AG09309 (cell line): ENCODE measurements at regions not wholly inside any gene's neighbourhood (a gene's known extent, or its start where the extent isn't known, plus 50 kb on each side); places are given as distances from the start of the nearest gene placed in this dataset.

ENCODE experiments used
- DNase-seq: peaks from one replicate; pipeline ENCODE4 v3.0.0-alpha.2; 2010; ENCODE audit warnings: low read depth
- H3K4me3 ChIP-seq: 2 replicates; pipeline ENCODE4 v1.5.1; 2011; ENCODE audit warnings: mild to moderate bottlenecking, low read depth, low read length, moderate library complexity; ENCODE audit not compliant: control insufficient read depth
- TF ChIP-seq, protein P1 (sequence below): IDR thresholded peaks from 2 replicates; pipeline ENCODE4 v1.5.1; 2011; ENCODE audit warnings: mild to moderate bottlenecking, low read depth, low read length, inconsistent platforms; ENCODE audit not compliant: insufficient read depth, control insufficient read depth; ENCODE audit errors: missing control alignments

DNA sequence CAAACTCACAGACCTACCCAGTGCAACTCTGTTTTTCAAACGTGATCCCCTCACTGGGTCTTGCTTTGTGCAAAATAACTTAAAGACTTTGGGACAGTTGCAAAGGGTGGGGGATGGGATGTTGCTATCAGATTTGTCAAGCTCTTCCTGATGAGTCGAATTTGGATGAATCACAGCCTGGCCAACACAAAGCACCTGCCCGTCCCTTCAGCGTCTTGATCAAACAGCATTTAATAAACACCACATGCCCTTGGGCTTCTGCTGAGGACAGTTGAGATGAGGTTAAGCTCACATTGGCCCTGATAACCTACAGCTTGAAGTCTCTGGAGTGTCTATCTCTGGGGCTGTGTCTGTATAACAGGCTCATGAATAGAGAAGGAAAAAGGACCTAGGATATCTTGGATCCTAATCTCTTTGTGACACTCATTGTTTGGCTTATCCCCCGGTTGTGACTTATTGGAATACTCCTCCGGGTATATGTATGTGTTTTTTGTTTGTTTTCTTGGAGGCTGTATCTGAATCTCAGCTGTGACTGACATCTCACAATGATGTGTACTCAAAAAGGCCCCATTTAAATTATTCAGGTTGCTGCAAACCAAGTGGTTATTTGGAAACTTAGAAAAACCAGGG, 132.6 kb upstream of the NAMPT start:
- DNase-seq, result no peak
- TF ChIP-seq, protein P1, sequence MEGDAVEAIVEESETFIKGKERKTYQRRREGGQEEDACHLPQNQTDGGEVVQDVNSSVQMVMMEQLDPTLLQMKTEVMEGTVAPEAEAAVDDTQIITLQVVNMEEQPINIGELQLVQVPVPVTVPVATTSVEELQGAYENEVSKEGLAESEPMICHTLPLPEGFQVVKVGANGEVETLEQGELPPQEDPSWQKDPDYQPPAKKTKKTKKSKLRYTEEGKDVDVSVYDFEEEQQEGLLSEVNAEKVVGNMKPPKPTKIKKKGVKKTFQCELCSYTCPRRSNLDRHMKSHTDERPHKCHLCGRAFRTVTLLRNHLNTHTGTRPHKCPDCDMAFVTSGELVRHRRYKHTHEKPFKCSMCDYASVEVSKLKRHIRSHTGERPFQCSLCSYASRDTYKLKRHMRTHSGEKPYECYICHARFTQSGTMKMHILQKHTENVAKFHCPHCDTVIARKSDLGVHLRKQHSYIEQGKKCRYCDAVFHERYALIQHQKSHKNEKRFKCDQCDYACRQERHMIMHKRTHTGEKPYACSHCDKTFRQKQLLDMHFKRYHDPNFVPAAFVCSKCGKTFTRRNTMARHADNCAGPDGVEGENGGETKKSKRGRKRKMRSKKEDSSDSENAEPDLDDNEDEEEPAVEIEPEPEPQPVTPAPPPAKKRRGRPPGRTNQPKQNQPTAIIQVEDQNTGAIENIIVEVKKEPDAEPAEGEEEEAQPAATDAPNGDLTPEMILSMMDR, result no peak
- H3K4me3 ChIP-seq, result no peak overlapping the region

DNA sequence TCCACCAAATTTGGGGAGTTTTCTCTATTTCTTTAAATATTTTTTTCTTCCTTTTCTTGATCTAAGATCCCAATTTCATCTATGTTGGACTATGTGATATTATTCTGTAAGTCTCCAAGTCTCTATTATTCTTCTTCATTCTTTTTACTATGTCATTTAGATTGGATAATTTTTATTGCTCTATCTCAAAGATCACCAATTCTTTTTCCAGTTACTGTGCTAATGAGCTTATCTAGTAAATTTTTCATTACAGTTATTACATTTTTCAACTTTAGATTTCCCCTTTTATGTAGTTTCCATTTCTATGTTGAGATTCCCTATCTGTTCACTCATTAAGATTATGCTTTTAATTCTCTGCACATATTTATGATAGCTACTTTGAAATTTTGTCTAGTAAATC, 131.6 kb upstream of the NAMPT start:
- TF ChIP-seq, protein P1, result no peak
- no peak overlapping the region for H3K4me3 ChIP-seq
- no peak for DNase-seq

DNA sequence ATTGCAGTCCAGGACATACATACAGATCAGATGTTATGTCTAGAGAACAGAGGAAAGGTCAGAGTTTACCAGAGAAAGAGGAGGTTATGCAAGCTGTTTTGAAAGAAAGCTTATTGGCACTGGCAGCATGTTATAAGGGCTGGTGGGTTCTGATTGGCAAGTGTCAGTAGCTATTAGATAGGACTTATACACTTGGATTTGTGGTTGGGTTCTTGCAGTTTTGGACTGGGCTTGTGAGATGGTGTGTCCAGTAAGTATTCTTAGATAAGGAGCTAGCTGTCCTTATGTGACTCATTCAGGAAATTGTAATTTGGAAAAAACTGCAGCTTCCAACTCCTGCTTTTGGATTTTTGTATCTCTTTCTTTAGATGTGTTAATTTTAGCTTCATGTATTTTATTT, 130.7 kb upstream of the NAMPT start:
- no peak for DNase-seq
- TF ChIP-seq, protein P1, result no peak
- no peak overlapping the region for H3K4me3 ChIP-seq

DNA sequence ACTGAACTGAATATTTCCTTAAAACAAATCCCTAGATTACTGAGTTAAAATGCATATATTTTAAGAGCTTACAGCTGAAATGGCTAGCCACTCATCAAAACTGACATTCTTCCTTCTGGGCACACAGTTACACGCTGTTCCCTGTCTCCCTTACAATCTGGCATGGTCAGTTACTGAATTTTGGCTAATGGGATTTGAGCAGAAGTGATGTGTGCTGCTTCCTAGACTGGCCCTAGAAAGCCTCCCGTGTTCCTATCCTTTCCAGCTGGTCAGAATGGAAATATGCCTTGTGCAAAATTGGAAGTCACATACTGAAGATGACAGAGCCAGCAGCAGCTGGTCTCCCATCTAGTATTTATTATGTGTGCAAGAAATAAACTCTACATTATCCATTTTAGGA, 128.7 kb upstream of the NAMPT start:
- DNase-seq, result no peak
- TF ChIP-seq, protein P1, result no peak
- no peak overlapping the region for H3K4me3 ChIP-seq

DNA sequence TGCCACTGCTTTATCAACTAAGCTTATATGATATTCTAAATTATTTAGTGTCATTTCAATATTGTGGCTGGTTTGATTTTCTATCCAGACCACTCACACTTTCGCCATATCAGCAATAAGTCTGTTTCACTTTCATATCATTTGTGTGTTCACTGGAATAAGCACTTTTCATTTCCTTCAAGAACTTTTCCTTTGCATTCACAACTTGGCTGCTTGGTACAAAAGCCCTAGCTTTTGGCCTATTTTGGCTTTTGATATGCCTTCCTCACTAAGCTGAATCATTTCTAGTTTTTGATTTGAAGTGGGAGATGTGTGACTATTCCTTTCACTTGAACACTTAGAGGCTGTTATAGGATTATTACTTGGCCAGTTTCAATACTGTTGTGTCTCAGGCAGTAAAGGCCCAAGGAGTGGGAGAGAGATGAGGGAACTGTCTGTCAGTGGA, 120.9 kb upstream of the NAMPT start:
- TF ChIP-seq, protein P1, result no peak
- H3K4me3 ChIP-seq, result no peak overlapping the region
- no peak for DNase-seq

DNA sequence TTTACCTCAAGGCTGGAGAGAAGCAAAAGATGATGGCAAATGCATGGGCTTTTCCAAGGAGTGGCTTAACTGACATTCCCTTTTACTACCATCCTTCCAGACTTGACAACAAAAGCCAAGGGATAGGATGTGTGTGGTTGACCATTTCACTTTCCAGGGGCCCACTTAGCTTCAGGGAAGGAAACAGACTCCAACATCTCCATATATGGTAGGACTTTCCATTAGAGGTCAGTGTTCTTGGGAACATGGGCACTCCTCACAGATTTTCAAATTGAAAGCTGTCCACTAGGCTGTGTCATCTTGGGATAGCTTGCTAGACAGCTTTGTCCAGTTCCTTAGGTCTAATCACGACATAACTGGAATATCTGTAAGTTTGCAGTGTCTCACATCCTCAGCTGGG, 118.1 kb upstream of the NAMPT start:
- H3K4me3 ChIP-seq, result no peak overlapping the region
- no peak for DNase-seq
- TF ChIP-seq, protein P1, result no peak

DNA sequence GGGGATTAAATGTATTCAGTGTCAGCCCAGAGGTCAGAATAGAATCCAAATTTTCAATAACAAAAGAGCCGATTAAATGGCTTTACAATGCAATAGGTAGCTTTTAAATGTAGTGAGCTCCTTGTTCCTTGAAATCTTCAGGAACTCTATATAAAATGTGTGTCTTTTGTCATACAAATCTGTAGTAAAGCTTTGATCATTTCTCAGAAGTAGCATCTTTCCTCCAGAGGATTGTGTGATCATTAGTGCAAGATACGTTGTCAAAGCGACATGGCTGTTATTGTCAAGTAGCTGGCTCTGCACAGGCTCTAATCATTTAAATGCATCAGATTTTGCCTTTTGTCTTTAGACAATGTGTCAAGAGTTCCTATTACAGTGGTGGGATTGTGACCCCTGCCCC, 116.1 kb upstream of the NAMPT start:
- H3K4me3 ChIP-seq, result no peak overlapping the region
- no peak for DNase-seq
- TF ChIP-seq, protein P1, result no peak
